Left hindlimb (tissue), 1 donor: ENCODE measurements at regions not wholly inside any gene's neighbourhood (a gene's known extent, or its start where the extent isn't known, plus 50 kb on each side); places are given as distances from the start of the nearest gene placed in this dataset.
A peak's percentile ranks its signal among the peaks of the same experiment; 100 is the strongest.
"Not testable (repeated sequence)": the region's sequence is repeated elsewhere in the genome, so short reads cannot be mapped to it uniquely, and the experiment has no call there.

ENCODE experiments used
- DNase-seq: peaks from one replicate; pipeline ENCODE4 v3.0.0-alpha.2; 2018

DNA sequence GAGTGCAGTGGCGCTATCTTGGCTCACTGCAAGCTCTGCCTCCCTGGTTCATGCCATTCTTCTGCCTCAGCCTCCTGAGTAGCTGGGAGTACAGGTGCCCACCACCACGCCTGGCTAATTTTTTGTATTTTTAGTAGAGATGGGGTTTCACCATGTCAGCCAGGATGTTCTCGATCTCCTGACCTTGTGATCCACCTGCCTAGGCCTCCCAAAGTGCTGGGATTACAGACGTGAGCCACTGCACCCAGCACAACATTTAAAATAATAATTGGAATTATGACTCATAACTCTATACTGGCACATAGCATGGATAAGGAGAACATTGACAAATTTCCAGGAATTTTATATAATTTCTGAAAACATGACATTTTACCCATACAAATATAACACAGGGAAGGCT, 54.2 kb downstream of the DBET start:
- DNase-seq: not testable (repeated sequence)

DNA sequence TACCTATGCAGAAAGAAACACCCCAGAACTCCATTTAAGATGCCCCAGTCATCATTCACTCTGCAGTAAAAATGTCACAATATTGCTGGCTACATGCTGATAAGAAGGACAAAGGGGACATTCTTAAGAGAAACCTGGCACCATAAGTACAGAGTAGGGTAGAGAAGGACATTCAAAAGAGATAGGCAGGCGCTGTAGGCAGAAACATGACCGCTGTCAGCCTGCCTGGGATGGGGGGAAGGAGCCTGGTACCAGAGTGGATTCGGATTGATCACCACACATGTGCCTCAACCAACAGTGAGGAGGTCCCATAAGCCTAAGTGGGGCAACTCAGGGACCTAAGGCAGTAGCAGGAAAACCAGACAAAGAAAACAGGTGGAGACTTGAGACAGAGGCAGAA, 54.1 kb upstream of the DUX4 start:
- not testable (repeated sequence) for DNase-seq

DNA sequence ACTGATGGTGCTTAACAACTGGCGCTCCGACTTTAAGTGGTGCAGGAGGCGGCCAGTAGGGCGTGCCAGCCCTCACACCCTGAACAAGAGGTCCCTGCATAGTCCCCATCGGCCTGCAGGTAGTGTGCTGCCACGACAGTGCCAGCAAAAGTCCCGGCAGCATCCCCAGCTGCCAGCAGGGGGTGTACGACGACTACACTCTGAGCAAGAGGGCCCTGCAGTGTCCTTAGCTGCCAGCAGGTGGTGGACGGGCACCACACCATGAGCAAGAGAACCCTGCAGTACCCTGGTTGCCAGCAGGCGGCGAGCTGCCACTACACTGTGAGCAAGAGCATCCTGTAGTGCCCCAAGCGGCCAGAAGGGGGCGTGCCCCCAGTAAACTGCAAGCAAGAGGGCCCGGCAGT, 53.5 kb upstream of the DUX4 start:
- DNase-seq: not testable (repeated sequence)

DNA sequence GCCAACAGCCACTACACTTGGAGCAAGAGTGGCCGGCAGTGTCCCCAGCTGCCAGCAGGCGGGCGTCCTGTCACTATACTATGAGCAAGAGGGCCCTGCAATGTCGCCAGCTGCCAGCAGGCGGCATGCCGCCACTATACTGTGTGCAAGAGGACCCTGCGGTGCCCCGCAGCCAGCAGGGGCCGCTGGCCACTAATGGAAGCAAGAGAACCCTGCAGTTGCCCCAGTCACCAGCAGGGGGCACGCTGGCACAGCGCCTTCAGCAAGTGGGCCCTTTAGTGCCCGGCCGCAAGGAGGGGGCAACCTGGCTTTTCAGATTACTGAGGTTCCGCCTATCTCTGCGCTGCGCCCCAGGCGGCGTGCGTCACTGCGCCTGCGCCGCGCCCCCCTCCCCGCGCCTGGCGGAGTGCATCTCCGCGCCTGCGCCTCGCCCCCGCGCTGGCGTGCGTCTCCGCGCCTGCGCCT, 53.0 kb upstream of the DUX4 start:
- not testable (repeated sequence) for DNase-seq

DNA sequence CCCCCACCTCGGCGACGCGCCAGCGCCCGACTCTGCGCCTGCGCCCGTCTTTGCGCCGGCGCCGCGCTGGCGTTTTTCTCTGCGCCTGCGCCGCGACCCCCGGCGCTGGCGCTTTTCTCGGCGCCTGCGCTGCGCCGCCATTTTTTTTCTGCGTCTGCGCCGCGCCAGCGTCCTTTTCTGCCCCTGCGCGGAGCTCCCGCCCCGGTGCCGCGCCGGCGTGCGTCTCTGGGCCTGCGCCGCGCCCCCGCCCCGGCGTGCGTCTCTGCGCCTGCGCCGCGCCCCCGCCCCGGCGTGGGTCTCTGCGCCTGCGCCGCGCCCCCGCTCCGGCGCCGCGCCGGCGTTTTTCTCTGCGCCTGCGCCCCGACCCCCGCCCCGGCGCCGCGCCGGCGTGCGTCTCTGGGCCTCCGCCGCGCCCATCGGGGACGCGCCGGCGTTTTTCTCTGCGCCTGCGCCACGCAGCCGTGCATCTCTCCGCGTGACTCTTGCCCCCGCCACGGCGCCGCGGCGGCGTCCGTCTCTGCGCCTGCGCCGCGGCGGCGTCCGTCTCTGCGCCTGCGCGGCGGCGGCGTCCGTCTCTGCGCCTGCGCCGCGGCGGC, 52.4 kb upstream of the DUX4 start:
- not testable (repeated sequence) for DNase-seq

DNA sequence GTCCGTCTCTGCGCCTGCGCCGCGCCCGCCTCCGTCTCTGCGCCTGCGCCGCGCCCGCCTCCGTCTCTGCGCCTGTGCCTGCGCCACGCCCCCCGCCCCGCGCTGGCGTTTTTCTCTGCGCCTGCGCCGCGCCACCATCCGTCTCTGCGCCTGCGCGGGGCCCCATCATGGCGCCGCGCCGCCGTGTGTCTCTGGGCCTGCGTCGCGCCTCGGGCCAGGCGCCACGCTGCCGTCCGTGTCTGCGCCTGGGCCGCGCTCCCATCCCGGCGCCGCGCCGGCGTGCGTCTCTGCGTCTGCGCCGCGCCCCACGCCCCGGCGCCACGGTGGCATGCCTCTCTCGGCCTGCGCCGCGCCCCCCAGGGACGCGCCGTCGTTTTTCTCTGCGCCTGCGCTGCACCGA, 51.8 kb upstream of the DUX4 start:
- DNase-seq: no peak

DNA sequence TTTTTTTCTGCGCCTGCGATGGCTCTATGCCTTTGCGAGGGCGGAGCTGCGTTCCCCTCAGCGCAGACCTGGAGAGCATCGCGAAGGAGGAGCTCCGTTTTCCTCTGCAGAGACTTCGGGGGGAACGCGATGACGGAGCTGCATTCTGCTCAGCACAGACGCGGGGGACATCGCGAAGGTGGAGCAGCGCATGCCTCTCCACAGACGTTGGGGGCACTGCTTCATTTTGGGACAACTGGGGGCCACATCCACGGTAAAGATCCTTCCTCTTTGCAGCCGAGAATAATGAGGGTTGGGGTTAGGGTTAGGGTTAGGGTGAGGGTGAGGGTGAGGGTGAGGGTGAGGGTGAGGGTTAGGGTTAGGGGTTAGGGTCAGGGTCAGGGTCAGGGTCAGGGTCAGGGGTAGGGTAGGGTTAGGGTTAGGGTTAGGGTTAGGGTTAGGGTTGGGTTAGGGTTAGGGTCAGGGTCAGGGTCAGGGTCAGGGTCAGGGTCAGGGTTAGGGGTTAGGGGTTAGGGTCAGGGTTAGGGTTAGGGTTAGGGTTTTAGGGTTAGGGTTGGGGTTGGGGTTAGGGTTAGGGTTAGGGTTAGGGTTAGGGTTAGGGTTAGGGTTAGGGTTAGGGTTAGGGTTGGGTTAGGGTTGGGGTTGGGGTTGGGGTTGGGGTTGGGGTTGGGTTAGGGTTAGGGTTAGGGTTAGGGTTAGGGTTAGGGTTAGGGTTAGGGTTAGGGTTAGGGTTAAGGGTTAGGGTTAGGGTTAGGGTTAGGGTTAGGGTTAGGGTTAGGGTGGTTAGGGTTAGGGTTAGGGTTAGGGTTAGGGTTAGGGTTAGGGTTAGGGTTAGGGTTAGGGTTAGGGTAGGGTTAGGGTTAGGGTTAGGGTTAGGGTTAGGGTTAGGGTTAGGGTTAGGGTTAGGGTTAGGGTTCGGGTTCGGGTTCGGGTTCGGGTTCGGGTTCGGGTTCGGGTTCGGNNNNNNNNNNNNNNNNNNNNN, 51.1 kb upstream of the DUX4 start:
- peak; percentile 21 for DNase-seq
